Stimulated activated naive CD4-positive, alpha-beta T cell (primary cell): ENCODE measurements at regions not wholly inside any gene's neighbourhood (a gene's known extent, or its start where the extent isn't known, plus 50 kb on each side); places are given as distances from the start of the nearest gene placed in this dataset.
A peak's percentile ranks its signal among the peaks of the same experiment; 100 is the strongest.

Source experiments
- DNase-seq, 6 experiments: peaks; one replicate each; lab custom pipeline; 2025; lab: John Stamatoyannopoulos, UW

GRCh38 chr1:58909914-58910681, 126.3 kb upstream of the JUN start:
- DNase-seq: no peak

- no peak for DNase-seq
Observed at GRCh38 chr1:58911841-58912499, 128.1 kb upstream of the JUN start.

GRCh38 chr1:58914925-58915324, 131.1 kb upstream of the JUN start:
- no peak for DNase-seq

- DNase-seq: no peak
Observed at GRCh38 chr1:58917436-58917835, 133.6 kb upstream of the JUN start.

- no peak for DNase-seq
Observed at GRCh38 chr1:58919226-58919958, 135.5 kb upstream of the JUN start.

GRCh38 chr1:58919959-58920321, 136.1 kb upstream of the JUN start:
- no peak for DNase-seq

- no peak for DNase-seq
Observed at GRCh38 chr1:58921342-58921741, 137.5 kb upstream of the JUN start.

- DNase-seq: no peak
Observed at GRCh38 chr1:58921751-58922150, 137.9 kb upstream of the JUN start.

- peak in 2 of 6 experiments; percentile 14 to 38 for DNase-seq
Observed at GRCh38 chr1:58922302-58923089, 138.6 kb upstream of the JUN start.

- no peak for DNase-seq
Observed at GRCh38 chr1:58923090-58923470, 139.2 kb upstream of the JUN start.

- no peak for DNase-seq
Observed at GRCh38 chr1:58924016-58924565, 140.2 kb upstream of the JUN start.

GRCh38 chr1:58924821-58925220, 141.0 kb upstream of the JUN start:
- DNase-seq: no peak

GRCh38 chr1:58925247-58925646, 141.4 kb upstream of the JUN start:
- no peak for DNase-seq

- DNase-seq: no peak
Observed at GRCh38 chr1:58926152-58926551, 142.3 kb upstream of the JUN start.

- DNase-seq: no peak
Observed at GRCh38 chr1:58927041-58927721, 143.3 kb upstream of the JUN start.

GRCh38 chr1:58927722-58928085, 143.9 kb upstream of the JUN start:
- no peak for DNase-seq

- DNase-seq: no peak
Observed at GRCh38 chr1:58928514-58928913, 144.7 kb upstream of the JUN start.

GRCh38 chr1:58929671-58930325, 146.0 kb upstream of the JUN start:
- DNase-seq: no peak

GRCh38 chr1:58931024-58931423, 147.2 kb upstream of the JUN start:
- DNase-seq: no peak

- DNase-seq: no peak
Observed at GRCh38 chr1:58931756-58932155, 147.9 kb upstream of the JUN start.
